GM13977 (cell line): ENCODE measurements at regions not wholly inside any gene's neighbourhood (a gene's known extent, or its start where the extent isn't known, plus 50 kb on each side); places are given as distances from the start of the nearest gene placed in this dataset.

Experiments used
- DNase-seq: peaks from one replicate; pipeline ENCODE4 v3.0.0; 2012; ENCODE audit warnings: low spot score
- CTCF ChIP-seq: IDR thresholded peaks from 2 replicates; pipeline ENCODE4 v1.5.1; 2012; ENCODE audit warnings: mild to moderate bottlenecking, control low read depth; ENCODE audit not compliant: insufficient read depth; ENCODE audit errors: extremely low read depth, missing control alignments
- in situ Hi-C: fragments of 300-500 bp; cut with MboI; formaldehyde crosslinking; loops from one replicate; pipeline ENCODE4 v1.12.0; 2022; ENCODE audit warnings: low sequenced_read_pairs, low pct_unique_long_range_greater_than_20kb, mixed read lengths, inconsistent platforms; ENCODE audit not compliant: unreplicated experiment

- TF ChIP-seq CTCF = no peak
- no peak for DNase-seq
- in situ Hi-C loops = no loop called here
Observed at GRCh38 chrX:39995457-39995856, 102.3 kb downstream of the BCOR start.

- no peak for DNase-seq
- in situ Hi-C loops = no loop called here
- no peak for TF ChIP-seq CTCF
Observed at GRCh38 chrX:39996536-39996935, 101.2 kb downstream of the BCOR start.

- no peak for TF ChIP-seq CTCF
Observed at GRCh38 chrX:39998636-39999406, 98.9 kb downstream of the BCOR start.

More at GRCh38 chrX:39998636-39999406, 98.9 kb downstream of the BCOR start:
- DNase-seq = no peak
- in situ Hi-C loops = no loop called here
